NOMO-1 (cell line): ENCODE measurements at regions not wholly inside any gene's neighbourhood (a gene's known extent, or its start where the extent isn't known, plus 50 kb on each side); places are given as distances from the start of the nearest gene placed in this dataset.
"Not testable (repeated sequence)": the region's sequence is repeated elsewhere in the genome, so short reads cannot be mapped to it uniquely, and the experiment has no call there.

Experiments
- DNase-seq, 2 experiments: peaks; one replicate each; lab custom pipeline; 2025; ENCODE audit not compliant: unreplicated experiment in 2 of 2; lab: John Stamatoyannopoulos, UW

- DNase-seq = no peak
Observed at GRCh38 chr14:37888234-37888633, 292.8 kb downstream of the TTC6 start.

DNA sequence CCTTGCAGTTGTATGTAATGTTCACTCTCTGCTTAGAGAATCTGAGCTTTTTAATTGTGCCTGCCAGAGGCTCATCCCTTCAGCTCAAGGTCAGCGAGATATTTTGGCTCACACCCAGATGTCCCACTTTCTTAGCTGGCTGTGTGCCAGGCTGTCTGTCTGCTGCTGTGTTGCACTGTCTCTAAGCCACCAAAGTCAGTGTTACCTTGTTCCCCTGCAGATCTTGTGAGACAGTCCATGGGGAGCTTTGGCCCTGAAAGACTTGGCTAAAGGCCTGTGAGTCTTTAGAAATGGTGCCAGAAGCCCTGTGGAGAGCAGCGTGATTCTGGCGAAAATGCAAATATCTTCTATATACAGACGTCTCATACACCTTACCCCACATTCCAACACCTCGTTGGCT is 293.7 kb downstream of the TTC6 start:
- DNase-seq = no peak

- DNase-seq = no peak
Observed at GRCh38 chr14:37890095-37890494, 294.7 kb downstream of the TTC6 start.

- not testable (repeated sequence) for DNase-seq
Observed at GRCh38 chr14:37891500-37891899, 296.1 kb downstream of the TTC6 start.

DNA sequence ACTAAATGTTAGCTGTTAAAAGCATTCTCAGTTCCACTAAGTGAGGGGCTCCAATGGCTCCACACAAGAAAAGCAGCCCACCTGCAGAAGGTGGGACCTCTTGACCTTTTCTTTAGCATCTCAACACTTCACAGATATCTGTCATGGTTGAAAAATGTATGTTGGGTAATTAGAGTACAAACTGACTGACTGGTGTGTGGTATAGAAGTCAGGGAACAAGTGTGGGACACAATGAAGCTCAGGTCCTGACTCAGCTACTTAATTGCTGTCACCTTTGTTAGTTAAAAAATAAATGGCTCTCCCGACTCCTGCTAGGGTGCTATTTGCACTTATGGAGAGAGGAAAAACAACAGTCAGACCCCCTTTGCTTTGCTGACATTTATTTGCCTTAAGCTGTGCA is 299.0 kb downstream of the TTC6 start:
- DNase-seq = no peak

DNA sequence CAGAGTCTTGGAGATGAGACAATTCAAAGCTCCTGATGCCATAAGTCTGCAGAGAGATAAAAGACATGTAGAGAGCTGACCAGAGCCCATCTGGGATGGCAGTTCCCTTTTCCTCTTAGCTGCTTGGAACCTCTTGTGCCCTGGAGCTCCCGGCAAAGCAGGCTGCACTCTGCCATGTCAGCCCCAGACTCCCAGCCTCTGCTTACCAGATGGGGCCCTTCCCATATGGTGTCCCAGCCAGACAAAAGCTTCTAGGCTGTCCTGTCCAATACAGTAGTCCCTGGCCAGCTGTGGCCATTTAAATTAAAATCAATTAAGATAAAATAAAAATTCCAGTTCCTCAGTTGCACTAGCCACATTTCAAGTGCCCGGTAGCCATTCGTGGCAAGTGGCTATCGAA is 303.9 kb downstream of the TTC6 start:
- DNase-seq = no peak

DNA sequence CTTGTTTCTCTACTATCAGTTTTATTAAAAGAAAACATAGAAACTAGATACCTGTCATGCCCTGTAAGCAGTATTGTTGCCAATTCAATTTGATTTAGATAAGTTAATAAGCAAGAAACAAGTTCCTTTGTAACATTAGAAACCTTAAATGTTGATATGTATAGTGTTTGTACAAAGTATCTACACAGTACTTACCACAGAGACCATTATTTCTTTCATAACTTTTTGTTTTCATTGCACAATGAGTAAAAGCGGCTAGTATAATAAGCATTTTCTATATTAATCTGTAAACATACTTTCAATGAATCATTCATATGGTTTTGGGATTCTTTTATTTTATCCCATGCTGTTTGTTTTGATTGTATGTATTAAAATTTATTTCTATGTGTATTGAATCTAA is 305.1 kb downstream of the TTC6 start:
- no peak for DNase-seq

DNA sequence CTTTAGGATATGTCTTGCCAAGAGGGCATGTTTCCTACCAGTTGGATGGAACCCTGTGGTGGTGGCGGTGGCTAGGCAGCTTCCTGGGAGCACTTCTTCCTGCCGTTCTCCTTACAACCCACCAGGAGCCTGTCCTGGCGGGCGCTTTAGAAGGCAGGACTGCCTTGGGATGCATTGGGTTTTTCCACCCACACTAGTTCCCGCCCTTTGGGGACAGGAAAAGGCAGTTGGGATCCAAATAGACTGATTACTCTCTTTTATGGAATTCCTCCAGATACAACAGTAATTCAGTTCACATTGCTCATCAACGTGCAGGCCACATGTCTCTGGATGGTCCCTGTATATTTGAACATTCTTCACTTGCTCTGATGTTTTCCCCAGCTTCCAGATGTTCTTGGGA is 305.7 kb upstream of the SSTR1 start:
- no peak for DNase-seq

DNA sequence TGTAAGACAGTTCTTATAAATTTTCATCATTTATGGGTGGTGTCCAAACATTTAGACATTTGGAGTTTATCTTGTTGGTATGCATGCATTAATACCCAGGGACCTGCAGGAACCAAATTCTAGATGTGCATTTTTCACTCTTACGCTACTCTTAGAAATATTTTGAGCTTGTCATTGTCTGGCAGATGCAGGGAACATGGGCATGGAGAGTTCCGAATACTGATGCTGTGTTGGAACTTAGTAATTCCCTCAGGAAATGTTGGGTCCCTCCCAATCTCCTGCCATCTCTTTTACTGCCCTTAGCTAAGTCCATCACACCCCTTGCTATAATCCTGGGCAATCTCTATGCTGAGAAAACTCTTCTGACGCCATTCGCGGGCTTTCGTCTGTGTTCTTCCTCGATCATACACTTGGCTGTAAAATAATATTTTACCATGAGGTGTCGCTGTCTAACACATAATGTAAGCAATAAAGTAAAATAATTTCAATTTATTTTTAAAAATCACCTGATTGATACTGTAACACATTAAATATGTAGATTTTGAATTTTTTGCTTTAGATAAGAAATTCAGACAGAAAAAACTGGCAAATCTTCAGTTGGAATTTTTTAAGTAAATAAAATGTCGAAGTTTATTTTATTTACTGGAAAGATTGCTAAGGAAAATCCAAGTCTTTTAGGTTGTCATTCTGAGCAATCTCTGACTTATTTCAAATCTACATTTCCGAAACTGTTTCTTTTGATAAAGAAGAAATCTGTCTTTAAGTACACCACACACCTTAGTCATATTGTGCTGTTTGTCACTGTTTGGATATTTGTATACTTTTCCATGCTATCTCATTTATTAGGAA is 304.1 kb upstream of the SSTR1 start:
- DNase-seq = peak in 1 of 2 experiments; percentile 17

DNA sequence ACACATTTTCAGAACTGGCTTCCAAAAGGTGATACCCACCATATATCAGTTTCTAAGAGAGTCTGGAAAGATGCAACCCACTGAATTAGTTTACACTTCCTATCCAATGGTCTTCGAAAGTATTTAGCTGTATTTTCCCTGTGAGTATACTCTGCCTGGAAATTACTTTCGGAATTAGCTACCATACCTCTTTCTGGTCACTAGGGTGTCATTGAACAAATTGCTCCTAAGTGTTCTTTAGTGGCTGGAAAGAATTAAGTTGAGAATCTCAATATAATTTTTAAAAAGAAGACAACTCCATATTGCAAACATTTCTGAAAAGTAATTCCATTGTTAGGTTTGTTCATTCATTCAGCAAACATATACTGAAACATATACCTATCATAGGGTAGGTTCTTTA is 283.1 kb upstream of the SSTR1 start:
- no peak for DNase-seq

GRCh38 chr14:37932008-37932407 is 275.7 kb upstream of the SSTR1 start:
- DNase-seq = no peak

DNA sequence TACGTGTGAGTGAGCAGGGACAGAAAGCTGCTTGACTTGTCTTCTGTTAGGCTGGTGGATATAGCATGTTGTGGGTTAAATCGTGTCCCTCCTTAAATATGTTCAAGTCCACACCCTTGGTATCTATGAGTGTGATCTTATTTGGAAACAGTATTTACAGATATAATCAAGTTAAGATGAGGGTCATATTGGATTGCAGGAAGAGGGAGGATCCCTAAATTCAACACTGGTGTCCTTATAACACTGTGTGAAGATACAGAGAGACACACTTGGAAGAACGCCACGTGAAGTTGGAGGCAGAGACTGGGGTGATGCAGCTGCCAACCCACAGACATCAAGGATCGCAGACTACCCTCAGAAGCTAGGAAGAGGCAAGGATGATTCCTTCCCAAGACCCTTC is 275.2 kb upstream of the SSTR1 start:
- DNase-seq = no peak

- no peak for DNase-seq
Observed at GRCh38 chr14:37936971-37937370, 270.7 kb upstream of the SSTR1 start.

DNA sequence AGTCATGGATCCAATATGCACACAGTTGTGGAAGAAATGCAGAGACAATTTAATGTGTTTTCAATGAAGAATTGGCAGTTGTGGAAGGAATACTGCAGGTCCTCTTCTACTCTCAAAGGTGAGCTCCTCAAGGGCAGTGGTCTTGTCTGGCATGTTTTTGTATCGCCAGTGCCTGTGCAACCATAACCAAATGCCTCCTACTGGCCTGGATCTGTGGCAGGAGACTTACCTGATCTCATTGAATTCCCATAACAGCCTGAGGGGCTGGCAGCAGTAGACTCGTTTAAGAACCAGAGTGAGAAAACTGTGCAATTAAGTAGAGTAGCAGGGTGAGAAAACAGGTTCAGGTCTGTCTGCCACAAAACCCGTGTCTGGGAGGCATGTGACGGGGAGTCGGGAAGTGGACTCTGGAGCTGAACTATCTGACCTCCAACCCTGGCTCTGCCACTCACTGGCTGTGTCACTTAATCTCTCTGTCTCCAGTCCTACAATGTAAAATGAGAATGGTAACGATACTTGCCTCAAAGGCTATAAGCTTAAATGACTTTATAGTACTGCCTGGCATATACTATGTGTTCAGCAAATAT is 268.2 kb upstream of the SSTR1 start:
- DNase-seq = no peak

DNA sequence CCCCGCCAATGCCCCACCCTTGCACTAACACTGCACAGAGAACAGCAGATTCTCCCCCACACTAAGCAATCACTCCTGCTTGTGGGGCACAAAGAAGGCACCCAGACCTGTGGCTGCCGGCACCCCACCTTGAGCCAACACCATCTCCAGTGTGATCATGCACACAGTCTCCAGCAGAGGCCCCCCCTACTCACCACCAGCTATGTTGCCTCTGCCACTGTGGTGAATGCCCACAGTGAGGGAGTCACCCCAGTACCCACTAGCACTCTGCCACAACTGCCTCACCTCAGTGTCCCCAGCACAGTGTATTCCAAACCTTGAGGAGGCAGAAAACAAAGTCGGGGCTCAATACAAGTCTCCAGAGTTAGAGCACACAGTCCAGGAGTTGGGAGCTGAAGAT is 261.7 kb upstream of the SSTR1 start:
- no peak for DNase-seq

GRCh38 chr14:37946819-37947218 is 260.9 kb upstream of the SSTR1 start:
- no peak for DNase-seq

DNA sequence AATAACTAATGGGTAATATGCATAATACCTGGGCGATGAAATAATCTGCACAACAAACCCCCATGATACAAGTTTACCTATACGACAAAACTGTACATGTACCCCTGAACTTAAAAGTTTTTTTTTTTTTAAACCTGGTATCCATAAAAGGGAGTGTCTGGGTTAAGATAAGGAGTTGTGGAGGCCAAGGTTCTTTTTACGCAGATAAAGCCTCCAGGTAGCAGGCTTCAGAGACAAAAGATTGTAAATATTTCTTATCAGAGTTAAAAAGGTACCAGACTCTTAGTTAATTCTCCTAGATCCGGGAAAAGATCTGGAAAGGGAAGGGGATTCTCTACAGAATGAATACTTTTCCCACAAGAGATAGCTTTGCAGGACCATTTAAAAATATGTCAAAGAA is 259.4 kb upstream of the SSTR1 start:
- no peak for DNase-seq

- DNase-seq = no peak
Observed at GRCh38 chr14:37968664-37969240, 239.0 kb upstream of the SSTR1 start.

DNA sequence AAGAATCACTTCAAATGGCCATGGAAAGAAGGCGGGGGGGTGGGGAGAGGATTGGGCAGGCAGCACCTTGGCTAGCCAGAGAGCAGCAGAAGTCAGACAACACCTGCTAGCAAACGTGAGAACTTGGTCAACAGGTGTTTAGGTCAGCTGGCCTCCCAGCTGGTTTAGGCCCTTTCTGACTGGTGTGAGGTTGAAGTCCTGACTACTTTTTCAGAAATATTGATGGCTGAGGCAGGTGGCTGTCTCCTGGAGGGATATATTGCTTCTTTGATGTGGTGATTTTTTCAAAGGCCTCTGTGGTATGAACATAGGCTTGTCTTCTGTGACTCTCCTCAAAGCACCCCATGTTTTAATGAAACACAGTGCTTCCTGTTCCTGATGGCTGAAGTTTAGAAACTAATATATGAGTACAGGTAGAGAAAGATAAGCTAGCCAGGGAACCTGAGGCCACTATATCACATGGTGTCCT is 238.2 kb upstream of the SSTR1 start:
- DNase-seq = no peak

- DNase-seq = no peak
Observed at GRCh38 chr14:37970696-37971095, 237.0 kb upstream of the SSTR1 start.

- no peak for DNase-seq
Observed at GRCh38 chr14:37972941-37973887, 234.5 kb upstream of the SSTR1 start.
